Uterus (tissue), 3 donors: ENCODE measurements at regions not wholly inside any gene's neighbourhood (a gene's known extent, or its start where the extent isn't known, plus 50 kb on each side); places are given as distances from the start of the nearest gene placed in this dataset.
"Not testable (repeated sequence)": the region's sequence is repeated elsewhere in the genome, so short reads cannot be mapped to it uniquely, and the experiment has no call there.

Experiments used
- DNase-seq, 2 donors: peaks; one replicate each; pipeline ENCODE4 v3.0.0-alpha.2; 2019 to 2020
- H3K27ac ChIP-seq, 2 donors: fragments of 200-600 bp; sonication (generic); 1 replicate in 1 of 2; 2 replicates in 1 of 2; pipeline ENCODE4 v1.5.1; 2016 to 2018
- H3K27me3 ChIP-seq, 2 donors: fragments of 200-600 bp; sonication (generic); one replicate each; pipeline ENCODE4 v1.5.1; 2018 to 2019; ENCODE audit warnings: control low read depth in 1 of 2
- H3K36me3 ChIP-seq, 2 donors: fragments of 200-600 bp; sonication (generic); one replicate each; pipeline ENCODE4 v1.5.1; 2019; ENCODE audit warnings: control low read depth in 1 of 2
- H3K4me1 ChIP-seq, 2 donors: fragments of 200-600 bp; sonication (generic); one replicate each; pipeline ENCODE4 v1.5.1; 2018 to 2019; ENCODE audit warnings: control low read depth in 1 of 2
- H3K4me3 ChIP-seq, 2 donors: fragments of 200-600 bp; sonication (generic); 1 replicate in 1 of 2; 2 replicates in 1 of 2; pipeline ENCODE4 v1.5.1; 2018 to 2019; ENCODE audit warnings: mild to moderate bottlenecking in 1 of 2
- H3K9me3 ChIP-seq, 2 donors: fragments of 200-600 bp; sonication (generic); one replicate each; pipeline ENCODE4 v1.5.1; 2019; ENCODE audit warnings: control low read depth in 1 of 2
- CTCF ChIP-seq, 4 experiments: fragments of 200-600 bp in 2 of 4; fragments of 450-650 bp in 2 of 4; sonication (generic) in 2 of 4; IDR thresholded peaks; one replicate each; pipeline ENCODE4 v1.5.1; 2016 to 2019; ENCODE audit warnings: antibody characterized with exemption in 4 of 4, mild to moderate bottlenecking in 2 of 4, moderate library complexity in 1 of 4
- POLR2A ChIP-seq, 2 donors: fragments of 450-650 bp; IDR thresholded peaks; one replicate each; pipeline ENCODE4 v1.6.1; 2016; ENCODE audit warnings: antibody characterized with exemption in 2 of 2, mild to moderate bottlenecking in 1 of 2, moderate library complexity in 1 of 2
- intact Hi-C: fragments of 100-400 bp; cut with DNase I; formaldehyde crosslinking; loops from one replicate; pipeline ENCODE4 v1.15.1; 2023; ENCODE audit warnings: low total_unique reads
- donor health status: DM: yes; HTN: yes; CAD: no.

- Histone ChIP-seq H3K27ac (no peak overlapping the region), H3K27me3 (no peaks in the 10 kb centered on the region), H3K9me3 (no peaks in the 10 kb centered on the region), H3K36me3 (no peaks in the 10 kb centered on the region), H3K4me3 (no peak overlapping the region), H3K4me1 (no peaks in the 10 kb centered on the region)
- DNase-seq = no peak
- TF ChIP-seq CTCF (IDR thresholded peaks at IDR 0.05) = no peak
- intact Hi-C loops = no loop called here
These were observed 120.2 kb upstream of the FOXD4L5 start for GRCh38 chr9:65405253-65405652.

GRCh38 chr9:65404232-65405006 is 119.4 kb upstream of the FOXD4L5 start:
- Histone ChIP-seq H3K27ac (no peak overlapping the region), H3K4me1 (no peaks in the 10 kb centered on the region), H3K36me3 (no peaks in the 10 kb centered on the region), H3K4me3 (no peak overlapping the region), H3K9me3 (no peaks in the 10 kb centered on the region), H3K27me3 (no peaks in the 10 kb centered on the region)
- intact Hi-C loops = no loop called here
- TF ChIP-seq POLR2A (IDR thresholded peaks at IDR 0.05) = no peak
- TF ChIP-seq CTCF (IDR thresholded peaks at IDR 0.05) = no peak
- DNase-seq = no peak

- Histone ChIP-seq H3K36me3 (no peaks in the 10 kb centered on the region), H3K9me3 (no peaks in the 10 kb centered on the region), H3K27me3 (no peaks in the 10 kb centered on the region), H3K27ac (no peak overlapping the region), H3K4me1 (no peaks in the 10 kb centered on the region), H3K4me3 (no peak overlapping the region)
- no peak for TF ChIP-seq POLR2A (IDR thresholded peaks at IDR 0.05)
- TF ChIP-seq CTCF (IDR thresholded peaks at IDR 0.05) = no peak
- no peak for DNase-seq
- intact Hi-C loops = no loop called here
These were observed 118.7 kb upstream of the FOXD4L5 start for GRCh38 chr9:65403721-65404120.

GRCh38 chr9:65403072-65403471 is 118.1 kb upstream of the FOXD4L5 start:
- H3K27me3 ChIP-seq, H3K9me3 ChIP-seq, DNase-seq, H3K27ac ChIP-seq, intact Hi-C loops, H3K36me3 ChIP-seq, H3K4me1 ChIP-seq, H3K4me3 ChIP-seq: not testable (repeated sequence)

- H3K9me3 ChIP-seq, H3K4me3 ChIP-seq, intact Hi-C loops, H3K4me1 ChIP-seq, H3K36me3 ChIP-seq, H3K27ac ChIP-seq, H3K27me3 ChIP-seq, DNase-seq: not testable (repeated sequence)
These were observed 117.3 kb upstream of the FOXD4L5 start for GRCh38 chr9:65402206-65402870.

- intact Hi-C loops, H3K4me3 ChIP-seq, H3K27me3 ChIP-seq, H3K4me1 ChIP-seq, DNase-seq, H3K9me3 ChIP-seq, H3K27ac ChIP-seq, H3K36me3 ChIP-seq: not testable (repeated sequence)
These were observed 116.5 kb upstream of the FOXD4L5 start for GRCh38 chr9:65401456-65402045.
